ENCODE measurements at regions not wholly inside any gene's neighbourhood (a gene's known extent, or its start where the extent isn't known, plus 50 kb on each side); places are given as distances from the start of the nearest gene placed in this dataset.
"Not testable (repeated sequence)": the region's sequence is repeated elsewhere in the genome, so short reads cannot be mapped to it uniquely, and the experiment has no call there.

DNA sequence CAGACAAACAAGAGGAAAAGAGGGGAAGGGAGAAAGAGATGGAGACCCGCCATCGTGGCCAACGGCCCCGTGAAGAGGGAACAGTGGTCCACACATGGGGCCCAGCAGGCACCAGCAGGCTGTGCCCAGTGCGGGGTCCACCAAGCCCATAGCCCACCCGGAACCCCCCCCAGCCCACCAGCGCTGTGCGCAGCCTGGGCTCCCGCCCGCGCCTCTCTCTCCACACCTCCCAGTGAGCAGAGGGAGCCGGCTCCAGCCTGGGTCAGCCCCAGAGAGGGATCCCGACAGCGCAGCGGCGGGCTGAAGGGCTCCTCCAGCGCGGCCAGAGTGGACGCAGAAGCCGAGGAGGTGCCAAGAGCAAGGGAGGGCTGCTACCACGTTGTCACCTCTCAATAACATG, 105.0 kb upstream of the TMTC1 start:
- Histone ChIP-seq H3K4me3 (ENCODE audit: insufficient read depth, low read depth, low read length) (no peak overlapping the region), H3K36me3 (replicated peaks; ENCODE audit: control insufficient read depth, insufficient read depth, low read length) (no peaks in the 10 kb centered on the region), H3K27me3 (ENCODE audit: control insufficient read depth, insufficient read depth, low read length) (no peaks in the 10 kb centered on the region)
- DNase-seq, result no peak

DNA sequence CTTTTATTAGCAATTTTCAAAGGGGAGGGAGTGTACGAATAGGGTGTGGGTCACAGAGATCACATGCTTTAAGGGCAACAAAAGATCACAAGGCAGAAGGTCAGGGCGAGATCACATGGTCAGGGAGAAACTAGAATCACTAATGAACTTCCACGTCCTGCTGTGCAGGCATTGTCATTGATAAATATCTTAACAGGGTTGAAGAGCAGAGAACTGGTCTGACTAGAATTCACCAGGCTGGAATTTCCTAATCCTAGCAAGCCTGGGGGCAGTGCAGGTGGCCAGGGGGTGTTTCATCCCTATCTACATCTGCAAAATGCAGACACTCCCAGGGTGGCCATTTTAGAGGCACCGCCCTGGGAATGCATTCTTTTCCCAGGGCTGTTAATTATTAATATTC, 101.2 kb upstream of the TMTC1 start:
- H3K36me3 ChIP-seq (replicated peaks; ENCODE audit: control insufficient read depth, insufficient read depth, low read length); H3K4me3 ChIP-seq (ENCODE audit: insufficient read depth, low read depth, low read length); H3K27me3 ChIP-seq (ENCODE audit: control insufficient read depth, insufficient read depth, low read length): not testable (repeated sequence)
- peak; percentile 35 for DNase-seq

DNA sequence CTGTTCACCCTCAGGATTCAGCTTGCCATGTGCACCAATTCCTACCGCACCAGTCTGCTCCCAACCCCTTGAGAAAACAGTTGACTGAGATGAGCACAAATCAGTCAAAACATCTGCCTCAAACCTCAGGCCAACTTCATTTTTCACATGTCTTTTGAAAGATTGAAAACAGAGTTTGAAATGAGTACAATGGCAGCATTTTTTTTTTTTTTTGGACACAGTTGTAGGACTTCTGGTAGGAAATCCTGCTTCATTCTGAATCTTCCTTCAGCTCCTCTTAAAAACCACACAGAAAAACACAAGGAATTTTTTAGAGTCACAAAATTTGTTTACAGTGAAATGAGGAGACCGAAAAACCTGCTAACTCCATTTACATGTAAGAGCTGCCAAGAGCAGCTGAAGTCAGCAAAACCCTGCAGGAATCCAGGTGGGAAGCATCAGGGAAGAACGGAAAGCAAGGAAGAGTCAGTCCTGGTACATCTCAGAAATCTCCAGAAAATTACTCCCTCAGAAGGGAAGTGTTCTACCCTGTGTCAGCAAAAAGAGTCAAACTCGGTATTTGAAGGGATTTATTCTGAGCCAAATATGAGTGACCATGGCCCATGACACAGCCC, 100.3 kb upstream of the TMTC1 start:
- Histone ChIP-seq H3K4me3 (ENCODE audit: insufficient read depth, low read depth, low read length) (no peak overlapping the region), H3K36me3 (replicated peaks; ENCODE audit: control insufficient read depth, insufficient read depth, low read length) (no peaks in the 10 kb centered on the region), H3K27me3 (ENCODE audit: control insufficient read depth, insufficient read depth, low read length) (no peaks in the 10 kb centered on the region)
- DNase-seq, result no peak

DNA sequence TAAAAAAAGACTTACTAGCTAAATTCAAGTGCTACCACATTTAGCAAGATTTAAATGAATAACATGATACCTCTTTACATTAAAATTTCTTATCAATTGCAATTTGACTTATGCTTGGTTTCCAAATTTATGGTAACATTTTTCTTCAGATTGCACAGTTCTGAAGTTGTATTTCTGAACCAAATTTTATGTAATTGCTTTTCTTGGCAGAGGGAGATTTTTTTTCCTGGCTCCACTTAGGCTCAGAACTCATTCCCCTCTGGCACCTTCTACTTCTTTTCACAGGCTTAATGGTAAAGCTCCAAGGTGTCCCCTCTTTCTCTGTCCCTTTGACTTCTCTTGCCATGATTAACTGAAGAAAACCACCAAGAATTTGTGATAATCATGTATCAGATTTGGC, 99.8 kb upstream of the TMTC1 start:
- no peaks in the 10 kb centered on the region for H3K27me3 ChIP-seq (ENCODE audit: control insufficient read depth, insufficient read depth, low read length)

DNA sequence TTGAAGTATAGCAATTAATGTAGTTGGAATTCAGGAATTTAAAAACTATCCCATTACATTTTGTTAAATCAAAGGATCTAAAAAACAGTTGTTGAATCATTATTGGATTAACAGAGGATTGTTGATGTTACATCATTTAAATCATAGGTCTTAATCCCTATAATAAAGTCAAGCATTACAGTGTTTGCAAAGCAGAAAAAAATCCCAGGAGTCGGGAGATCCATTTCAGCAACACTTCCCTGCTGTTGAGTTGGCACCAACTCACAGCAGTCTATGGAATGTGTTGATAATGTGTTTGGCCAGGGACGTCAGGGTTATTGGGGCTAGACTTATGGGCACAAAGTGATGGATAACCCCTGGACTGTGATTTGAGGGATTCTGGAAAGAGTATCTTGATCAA, 99.1 kb upstream of the TMTC1 start:
- no peaks in the 10 kb centered on the region for H3K27me3 ChIP-seq (ENCODE audit: control insufficient read depth, insufficient read depth, low read length)

More for the DNA sequence above, 99.8 kb upstream of the TMTC1 start:
- no peak overlapping the region for H3K4me3 ChIP-seq (ENCODE audit: insufficient read depth, low read depth, low read length)
- DNase-seq, result no peak
- no peaks in the 10 kb centered on the region for H3K36me3 ChIP-seq (replicated peaks; ENCODE audit: control insufficient read depth, insufficient read depth, low read length)

DNA sequence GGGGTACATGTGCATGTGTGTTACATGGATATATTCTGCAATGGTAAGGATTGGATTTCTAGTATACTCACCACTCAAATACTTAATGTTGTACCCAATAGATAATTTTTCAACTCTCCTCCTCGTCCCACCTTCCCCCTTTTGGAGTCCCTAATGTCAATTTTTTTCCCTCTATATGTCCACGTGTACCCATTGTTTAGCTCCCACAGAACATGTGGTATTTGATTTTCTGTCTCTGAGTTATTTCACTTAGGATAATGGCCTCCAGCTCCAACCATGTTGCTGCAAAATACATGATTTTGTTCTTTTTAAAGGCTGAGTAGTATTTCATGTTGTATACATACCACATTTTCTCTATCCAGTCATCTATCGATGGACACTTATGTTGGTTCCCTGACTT, 97.2 kb upstream of the TMTC1 start:
- Histone ChIP-seq H3K4me3 (ENCODE audit: insufficient read depth, low read depth, low read length) (no peak overlapping the region), H3K36me3 (replicated peaks; ENCODE audit: control insufficient read depth, insufficient read depth, low read length) (no peaks in the 10 kb centered on the region), H3K27me3 (ENCODE audit: control insufficient read depth, insufficient read depth, low read length) (no peaks in the 10 kb centered on the region)
- DNase-seq, result no peak

More for the DNA sequence above, 99.1 kb upstream of the TMTC1 start:
- no peak for DNase-seq
- Histone ChIP-seq H3K36me3 (replicated peaks; ENCODE audit: control insufficient read depth, insufficient read depth, low read length) (no peaks in the 10 kb centered on the region), H3K4me3 (ENCODE audit: insufficient read depth, low read depth, low read length) (no peak overlapping the region)

DNA sequence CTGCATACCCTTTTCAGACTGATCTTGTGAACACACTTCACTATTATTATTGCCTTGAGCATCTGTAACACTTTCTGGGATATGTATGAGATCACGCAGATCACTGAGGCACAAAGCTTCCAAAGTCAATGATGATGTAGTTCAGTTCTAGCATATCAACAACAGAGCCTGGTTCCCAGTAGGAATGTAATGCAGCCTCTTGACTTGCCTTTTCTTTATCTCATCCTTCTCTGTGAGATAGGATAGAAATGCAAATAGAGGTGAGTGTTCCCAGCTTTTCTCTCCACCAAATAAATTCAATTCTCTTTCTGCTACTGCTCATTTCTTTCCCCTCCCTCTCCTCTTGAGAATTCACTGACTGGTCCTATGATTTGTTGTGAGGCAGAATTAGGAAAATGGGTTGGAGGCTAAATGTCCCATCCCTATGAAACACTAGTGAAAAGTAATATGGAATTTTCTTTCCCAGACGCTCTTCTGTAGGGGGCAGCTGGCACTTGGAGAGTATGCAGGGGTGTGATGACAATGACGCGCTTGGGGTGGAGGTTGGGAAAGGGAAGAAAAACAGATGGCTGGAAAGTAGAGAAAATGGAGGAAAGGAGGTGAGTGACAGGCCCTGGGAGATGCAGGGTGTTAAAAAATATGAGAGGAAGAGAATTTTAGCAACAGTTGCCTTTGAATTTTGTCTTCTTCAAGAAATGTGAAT, 96.0 kb upstream of the TMTC1 start:
- H3K36me3 ChIP-seq (replicated peaks; ENCODE audit: control insufficient read depth, insufficient read depth, low read length), result no peaks in the 10 kb centered on the region
- H3K4me3 ChIP-seq (ENCODE audit: insufficient read depth, low read depth, low read length), result no peak overlapping the region
- DNase-seq, result no peak
- no peaks in the 10 kb centered on the region for H3K27me3 ChIP-seq (ENCODE audit: control insufficient read depth, insufficient read depth, low read length)

DNA sequence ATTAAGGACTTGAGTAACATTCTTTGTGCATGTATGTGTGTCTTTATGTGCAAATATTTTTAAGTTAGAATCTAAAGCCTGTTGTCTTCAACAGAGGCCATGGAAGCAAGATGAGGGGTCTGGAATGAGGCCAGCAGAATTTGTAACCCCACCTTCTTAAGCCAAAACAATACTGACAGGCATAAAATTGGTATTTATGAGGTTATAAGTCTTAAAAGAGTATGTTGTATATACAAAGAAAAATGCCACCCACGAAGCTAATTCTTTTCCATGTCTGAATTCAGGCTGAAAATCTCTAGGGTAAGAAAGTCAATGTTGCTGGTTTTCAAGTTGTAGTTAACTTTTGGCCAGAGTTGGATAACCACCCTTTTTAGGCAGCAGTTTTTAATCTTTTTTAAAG, 86.2 kb upstream of the TMTC1 start:
- H3K4me3 ChIP-seq (ENCODE audit: insufficient read depth, low read depth, low read length), result no peak overlapping the region

DNA sequence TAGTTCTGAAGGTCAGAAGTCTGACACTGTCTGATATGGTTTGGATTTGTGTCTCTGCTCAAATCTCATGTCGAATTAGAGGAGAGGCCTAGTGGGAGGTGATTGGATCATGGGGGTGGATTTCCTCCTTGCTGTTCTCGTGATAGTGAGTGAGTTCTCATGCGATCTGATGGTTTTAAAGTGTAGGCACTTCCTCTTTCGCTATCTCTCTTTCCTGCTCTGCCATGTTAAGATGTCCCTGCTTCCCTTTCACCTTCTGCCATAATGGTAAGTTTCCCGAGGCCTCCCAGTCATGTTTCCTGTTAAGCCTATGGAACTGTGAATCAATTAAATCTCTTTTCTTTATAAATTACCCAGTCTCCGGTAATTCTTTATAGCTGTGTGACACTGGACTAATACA, 84.1 kb upstream of the TMTC1 start:
- H3K27me3 ChIP-seq (ENCODE audit: control insufficient read depth, insufficient read depth, low read length), result peaks cover 6% of the 10 kb centered on the region; the same call in 1 of the 2 replicates
- H3K36me3 ChIP-seq (replicated peaks; ENCODE audit: control insufficient read depth, insufficient read depth, low read length), result no peaks in the 10 kb centered on the region
- no peak overlapping the region for H3K4me3 ChIP-seq (ENCODE audit: insufficient read depth, low read depth, low read length)
- DNase-seq, result no peak

More for the DNA sequence above, 86.2 kb upstream of the TMTC1 start:
- DNase-seq, result no peak
- Histone ChIP-seq H3K27me3 (ENCODE audit: control insufficient read depth, insufficient read depth, low read length) (peaks cover under 1% of the 10 kb centered on the region; the same call in 1 of the 2 replicates), H3K36me3 (replicated peaks; ENCODE audit: control insufficient read depth, insufficient read depth, low read length) (no peaks in the 10 kb centered on the region)

DNA sequence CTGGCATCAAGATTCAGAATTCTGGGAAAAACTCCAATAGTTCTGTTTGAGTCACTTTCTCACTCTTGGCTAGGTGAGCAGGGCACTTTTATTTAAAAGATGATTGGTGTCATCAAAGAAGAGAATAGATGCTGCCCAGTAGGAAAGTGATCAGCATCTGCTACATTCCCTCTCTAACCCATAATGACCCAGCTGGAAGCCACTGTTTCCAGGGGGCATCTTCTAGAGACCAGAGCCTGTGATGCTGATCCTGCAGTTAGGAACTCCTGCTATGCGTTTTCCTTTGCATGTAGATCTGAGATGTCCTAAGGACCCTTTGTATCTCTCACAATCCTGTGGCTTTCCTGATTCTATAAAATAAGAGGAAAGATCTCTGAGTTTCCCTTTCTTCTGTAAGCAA, 79.9 kb upstream of the TMTC1 start:
- Histone ChIP-seq H3K36me3 (replicated peaks; ENCODE audit: control insufficient read depth, insufficient read depth, low read length) (no peaks in the 10 kb centered on the region), H3K27me3 (ENCODE audit: control insufficient read depth, insufficient read depth, low read length) (peaks cover 8% of the 10 kb centered on the region; the same call in 1 of the 2 replicates), H3K4me3 (ENCODE audit: insufficient read depth, low read depth, low read length) (no peak overlapping the region)
- no peak for DNase-seq

DNA sequence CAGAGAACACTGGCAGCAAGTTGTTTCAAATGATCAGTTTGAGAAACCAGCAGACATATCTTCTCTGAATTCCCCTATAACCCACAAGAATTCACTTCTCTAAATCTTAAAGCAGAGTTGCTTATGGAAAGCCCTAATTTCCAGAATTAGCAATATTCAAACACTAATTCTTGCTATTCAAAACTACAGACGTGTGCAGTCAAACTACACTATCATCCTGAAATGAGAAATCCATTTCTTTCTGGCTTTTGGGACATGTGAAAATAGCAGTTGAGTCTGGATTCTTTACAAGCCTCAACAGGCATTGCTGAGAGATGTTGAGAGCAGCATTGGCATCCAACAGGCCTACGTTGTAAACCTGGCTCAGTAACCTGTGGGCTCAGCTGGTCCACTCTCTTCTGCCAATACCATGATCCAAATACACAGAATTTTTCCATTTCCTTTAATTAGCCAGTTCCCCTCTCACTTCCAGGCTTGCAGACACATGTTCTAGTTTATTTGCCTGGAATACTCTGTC, 74.6 kb upstream of the TMTC1 start:
- H3K4me3 ChIP-seq (ENCODE audit: insufficient read depth, low read depth, low read length), result no peak overlapping the region
- H3K27me3 ChIP-seq (ENCODE audit: control insufficient read depth, insufficient read depth, low read length), result peaks cover 2% of the 10 kb centered on the region; the same call in 1 of the 2 replicates
- DNase-seq, result no peak
- H3K36me3 ChIP-seq (replicated peaks; ENCODE audit: control insufficient read depth, insufficient read depth, low read length), result no peaks in the 10 kb centered on the region

DNA sequence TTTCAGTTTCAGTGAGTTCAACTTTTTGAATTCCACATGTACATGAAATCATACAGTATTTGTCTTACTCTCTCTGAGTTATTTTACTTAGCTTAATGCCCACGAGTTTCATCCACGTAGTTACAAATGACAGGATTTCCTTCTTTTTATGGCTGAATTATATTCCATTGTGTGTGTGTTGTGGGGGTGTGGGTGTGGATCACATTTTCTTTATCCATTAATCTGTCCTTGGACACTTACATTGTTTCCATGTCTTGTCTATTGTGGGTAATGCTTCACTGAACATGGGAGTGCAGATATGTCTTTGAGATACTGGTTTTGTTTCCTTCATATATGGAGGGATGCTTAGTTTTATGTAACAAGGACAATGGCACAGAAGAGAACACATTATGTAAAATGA, 63.5 kb upstream of the TMTC1 start:
- Histone ChIP-seq H3K4me3 (ENCODE audit: insufficient read depth, low read depth, low read length) (no peak overlapping the region), H3K27me3 (ENCODE audit: control insufficient read depth, insufficient read depth, low read length) (no peaks in the 10 kb centered on the region), H3K36me3 (replicated peaks; ENCODE audit: control insufficient read depth, insufficient read depth, low read length) (no peaks in the 10 kb centered on the region)
- no peak for DNase-seq

DNA sequence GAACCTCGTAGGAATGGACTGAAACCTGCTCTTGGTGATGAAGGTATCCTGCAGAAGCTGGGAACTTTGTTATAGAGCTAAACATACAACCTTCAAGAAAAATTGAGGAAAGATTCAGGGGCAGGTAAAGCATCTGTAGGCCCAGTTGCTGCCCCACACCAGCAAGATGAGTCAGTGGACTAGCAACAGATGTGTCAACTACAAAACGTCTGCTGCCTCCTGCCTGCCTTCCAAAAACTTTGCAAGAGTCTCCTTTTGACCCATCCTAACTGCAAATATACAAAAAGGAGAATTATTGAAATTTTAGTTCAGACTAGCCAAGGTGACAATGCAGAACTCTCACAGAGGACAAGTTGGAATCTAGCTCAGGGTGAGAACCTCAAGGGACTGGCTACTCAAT, 60.9 kb upstream of the TMTC1 start:
- Histone ChIP-seq H3K36me3 (replicated peaks; ENCODE audit: control insufficient read depth, insufficient read depth, low read length) (no peaks in the 10 kb centered on the region), H3K27me3 (ENCODE audit: control insufficient read depth, insufficient read depth, low read length) (no peaks in the 10 kb centered on the region), H3K4me3 (ENCODE audit: insufficient read depth, low read depth, low read length) (no peak overlapping the region)
- no peak for DNase-seq

DNA sequence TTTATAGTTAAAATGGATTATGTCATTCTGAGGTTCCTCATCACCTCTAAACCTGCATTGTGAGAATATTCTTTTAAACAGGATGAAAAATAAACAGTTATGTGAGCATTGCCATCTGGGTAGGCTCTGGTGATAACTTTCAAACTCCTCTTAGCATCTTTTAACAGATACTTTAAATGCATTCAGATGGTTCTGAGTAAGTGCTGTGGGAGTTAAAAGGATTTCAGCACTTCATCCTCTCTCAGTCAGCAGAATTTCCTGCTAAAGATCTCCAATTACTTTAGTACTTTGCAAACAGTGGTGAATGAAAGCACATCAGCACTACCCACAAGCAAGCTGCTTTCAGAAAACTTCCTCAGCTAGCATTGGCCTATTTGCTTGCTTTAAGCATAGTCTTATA, 59.3 kb upstream of the TMTC1 start:
- DNase-seq, result no peak
- Histone ChIP-seq H3K4me3 (ENCODE audit: insufficient read depth, low read depth, low read length) (no peak overlapping the region), H3K36me3 (replicated peaks; ENCODE audit: control insufficient read depth, insufficient read depth, low read length) (no peaks in the 10 kb centered on the region), H3K27me3 (ENCODE audit: control insufficient read depth, insufficient read depth, low read length) (no peaks in the 10 kb centered on the region)

DNA sequence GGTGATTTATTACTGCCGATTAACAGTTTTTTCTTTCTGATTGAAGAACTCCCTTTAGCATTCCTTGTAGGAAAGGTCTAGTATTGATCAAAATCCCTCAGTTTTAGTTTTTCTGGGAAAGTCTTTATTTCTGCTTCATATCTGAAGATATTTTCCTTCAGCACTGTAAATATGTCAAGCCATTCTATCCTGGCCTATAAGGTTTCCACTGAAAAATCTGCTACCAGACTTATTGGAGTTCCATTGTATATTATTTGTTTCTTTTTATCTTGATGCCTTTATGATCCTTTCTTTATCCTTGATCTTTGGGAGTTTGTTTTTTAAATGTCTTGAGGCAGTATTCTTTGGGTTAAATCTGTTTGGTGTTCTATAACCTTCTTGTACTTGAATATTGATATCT, 55.0 kb upstream of the TMTC1 start:
- no peaks in the 10 kb centered on the region for H3K27me3 ChIP-seq (ENCODE audit: control insufficient read depth, insufficient read depth, low read length)
- no peaks in the 10 kb centered on the region for H3K36me3 ChIP-seq (replicated peaks; ENCODE audit: control insufficient read depth, insufficient read depth, low read length)
- no peak overlapping the region for H3K4me3 ChIP-seq (ENCODE audit: insufficient read depth, low read depth, low read length)
- no peak for DNase-seq

Measured in H7 (cell line).